ENCODE measurements at regions not wholly inside any gene's neighbourhood (a gene's known extent, or its start where the extent isn't known, plus 50 kb on each side); places are given as distances from the start of the nearest gene placed in this dataset.

GRCh38 chr15:97456521-97457202 lies 503.8 kb upstream of the ARRDC4 start:
- TF ChIP-seq CTCF (IDR thresholded peaks at IDR 0.05; ENCODE audit: low read depth, low read length, poor library complexity, severe bottlenecking) (no peak), EZH2phosphoT487 (IDR thresholded peaks at IDR 0.05; ENCODE audit: borderline replicate concordance, low read length) (no peak)
